AG09309 (cell line): ENCODE measurements at regions not wholly inside any gene's neighbourhood (a gene's known extent, or its start where the extent isn't known, plus 50 kb on each side); places are given as distances from the start of the nearest gene placed in this dataset.

Source experiments
- DNase-seq: peaks from one replicate; pipeline ENCODE4 v3.0.0-alpha.2; 2010; ENCODE audit warnings: low read depth
- H3K4me3 ChIP-seq: 2 replicates; pipeline ENCODE4 v1.5.1; 2011; ENCODE audit warnings: mild to moderate bottlenecking, low read depth, low read length, moderate library complexity; ENCODE audit not compliant: control insufficient read depth
- TF ChIP-seq, protein P1 (sequence below): IDR thresholded peaks from 2 replicates; pipeline ENCODE4 v1.5.1; 2011; ENCODE audit warnings: mild to moderate bottlenecking, low read depth, low read length, inconsistent platforms; ENCODE audit not compliant: insufficient read depth, control insufficient read depth; ENCODE audit errors: missing control alignments

DNA sequence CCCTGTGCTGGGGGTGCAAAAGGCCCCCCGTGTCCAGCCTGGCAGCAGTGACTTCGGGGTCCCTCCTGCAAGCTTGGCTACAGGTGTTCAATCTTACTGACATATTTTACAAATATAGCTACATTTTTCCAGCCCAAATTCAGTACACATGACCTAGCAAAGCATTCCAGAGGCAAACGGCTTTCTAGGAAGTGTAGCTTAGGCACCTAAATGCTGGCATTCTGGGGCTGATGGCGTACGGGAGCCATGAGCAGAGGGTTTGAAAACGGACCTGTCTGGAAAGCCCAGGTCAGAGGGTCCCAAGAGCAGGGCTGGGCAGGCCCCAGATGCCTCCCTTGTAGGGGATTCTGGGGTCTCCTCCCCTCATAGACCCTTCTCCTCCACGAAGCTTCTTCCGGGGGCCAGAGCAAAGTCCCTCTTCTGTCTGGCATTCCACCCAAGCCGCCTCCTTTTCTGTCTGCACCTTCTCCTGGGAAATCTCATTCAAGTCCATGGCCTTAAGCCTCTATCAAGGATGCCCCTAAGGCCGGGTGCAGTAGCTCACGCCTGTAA lies 63.3 kb upstream of the ASAP2 start:
- H3K4me3 ChIP-seq: no peak overlapping the region; the same call in 1 of the 2 replicates
- no peak for DNase-seq
- TF ChIP-seq, protein P1, sequence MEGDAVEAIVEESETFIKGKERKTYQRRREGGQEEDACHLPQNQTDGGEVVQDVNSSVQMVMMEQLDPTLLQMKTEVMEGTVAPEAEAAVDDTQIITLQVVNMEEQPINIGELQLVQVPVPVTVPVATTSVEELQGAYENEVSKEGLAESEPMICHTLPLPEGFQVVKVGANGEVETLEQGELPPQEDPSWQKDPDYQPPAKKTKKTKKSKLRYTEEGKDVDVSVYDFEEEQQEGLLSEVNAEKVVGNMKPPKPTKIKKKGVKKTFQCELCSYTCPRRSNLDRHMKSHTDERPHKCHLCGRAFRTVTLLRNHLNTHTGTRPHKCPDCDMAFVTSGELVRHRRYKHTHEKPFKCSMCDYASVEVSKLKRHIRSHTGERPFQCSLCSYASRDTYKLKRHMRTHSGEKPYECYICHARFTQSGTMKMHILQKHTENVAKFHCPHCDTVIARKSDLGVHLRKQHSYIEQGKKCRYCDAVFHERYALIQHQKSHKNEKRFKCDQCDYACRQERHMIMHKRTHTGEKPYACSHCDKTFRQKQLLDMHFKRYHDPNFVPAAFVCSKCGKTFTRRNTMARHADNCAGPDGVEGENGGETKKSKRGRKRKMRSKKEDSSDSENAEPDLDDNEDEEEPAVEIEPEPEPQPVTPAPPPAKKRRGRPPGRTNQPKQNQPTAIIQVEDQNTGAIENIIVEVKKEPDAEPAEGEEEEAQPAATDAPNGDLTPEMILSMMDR: no peak

DNA sequence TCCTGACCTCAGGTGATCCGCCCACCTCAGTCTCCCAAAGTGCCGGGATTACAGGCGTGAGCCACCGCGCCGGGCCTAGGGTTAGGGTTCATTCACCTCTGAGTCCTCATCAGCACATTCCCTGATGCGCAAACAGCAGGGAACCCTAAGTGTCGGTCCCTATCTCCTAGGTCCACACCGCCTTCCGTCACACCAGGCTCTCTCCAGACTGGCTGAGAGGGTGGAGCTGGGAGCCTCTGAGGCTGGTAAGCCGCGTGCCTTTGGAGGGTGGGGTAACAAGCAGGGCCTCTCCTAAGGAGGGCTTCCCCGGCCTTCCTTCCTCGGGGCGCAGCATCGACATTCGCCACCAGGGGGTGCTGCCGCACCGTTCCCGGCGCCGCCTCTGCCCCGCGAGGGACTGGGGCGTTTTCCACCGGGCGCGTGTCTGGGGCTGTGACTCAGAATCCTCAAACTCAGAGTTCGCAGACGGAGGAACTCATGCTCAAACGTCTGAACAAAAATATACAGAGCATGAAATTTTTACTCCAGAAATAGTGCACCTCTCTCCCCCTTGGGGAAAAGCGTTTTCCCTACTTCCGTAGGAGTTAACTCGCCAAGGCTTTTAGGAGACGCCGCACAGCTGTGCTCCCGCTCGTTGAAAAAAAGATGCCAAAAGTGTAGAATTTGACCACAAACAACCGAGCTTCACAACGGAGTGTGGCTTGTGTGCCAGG lies 63.9 kb upstream of the ASAP2 start:
- peak; percentile 51 for DNase-seq
- peak overlapping the region; percentile 16 for H3K4me3 ChIP-seq

DNA sequence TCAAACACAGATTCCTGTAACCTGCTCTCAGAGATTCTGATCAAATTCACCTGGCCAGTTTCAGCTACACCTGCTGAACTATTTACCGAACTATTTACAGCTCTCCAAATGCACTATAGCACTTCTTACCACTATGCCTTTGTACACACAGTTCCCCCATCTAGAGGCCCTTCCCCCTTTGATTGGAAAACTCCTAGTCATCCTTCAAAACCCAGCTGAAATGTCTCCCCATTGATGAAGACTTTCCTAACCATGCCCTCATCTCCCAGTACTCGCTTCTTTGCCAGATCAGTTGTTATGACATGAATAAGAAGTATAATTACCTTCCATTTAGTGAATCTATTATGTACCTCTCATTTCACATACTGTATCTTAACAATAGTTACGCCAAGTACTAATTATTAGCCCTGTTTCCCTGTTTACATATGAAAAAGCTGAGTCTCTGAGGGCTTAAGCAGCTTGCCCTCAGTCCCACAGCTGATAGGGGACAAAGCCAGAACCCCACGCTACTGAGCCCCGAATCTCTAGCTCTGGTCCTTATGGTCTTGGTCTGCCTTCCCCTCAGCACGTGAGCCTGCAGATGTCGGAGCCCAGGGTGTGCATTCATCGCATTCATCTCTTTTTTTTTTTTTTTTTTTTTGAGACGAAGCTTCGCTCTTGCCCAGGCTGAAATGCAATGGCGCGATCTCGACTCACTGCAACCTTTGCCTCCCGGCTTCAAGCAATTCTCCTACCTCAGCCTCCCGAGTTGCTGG lies 64.7 kb upstream of the ASAP2 start:
- DNase-seq: no peak
- TF ChIP-seq, protein P1: no peak
- H3K4me3 ChIP-seq: no peak overlapping the region

More for the DNA sequence above, 63.9 kb upstream of the ASAP2 start:
- TF ChIP-seq, protein P1: peak; percentile 98

DNA sequence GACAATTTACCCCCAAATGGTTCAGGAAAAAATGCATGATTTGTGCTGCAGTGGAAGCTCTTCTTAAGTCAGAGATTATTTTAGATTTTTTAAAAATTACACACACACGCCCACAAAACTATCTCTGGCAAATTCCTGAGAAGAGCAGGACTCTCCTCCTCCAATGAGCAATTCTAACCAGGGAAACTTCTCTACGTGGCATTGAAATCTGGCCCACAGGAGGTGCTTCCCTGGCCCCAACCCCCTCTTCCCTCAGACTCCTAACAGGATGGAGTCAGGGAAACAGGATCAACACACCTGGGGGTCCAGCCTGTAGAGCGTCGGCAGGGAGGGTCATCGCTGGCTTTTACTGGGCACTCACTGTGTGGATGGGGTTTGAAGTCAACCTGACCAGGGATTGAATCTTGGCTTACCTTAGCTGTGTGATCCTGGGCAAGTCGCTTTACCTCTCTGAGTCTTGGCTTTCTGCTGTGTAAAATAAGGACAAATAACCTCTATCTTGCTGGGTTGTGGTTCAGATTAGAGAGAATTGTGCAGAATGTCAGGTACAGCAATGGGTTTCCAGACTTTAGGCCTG lies 65.4 kb upstream of the ASAP2 start:
- H3K4me3 ChIP-seq: no peak overlapping the region
- no peak for DNase-seq
- TF ChIP-seq, protein P1: no peak

DNA sequence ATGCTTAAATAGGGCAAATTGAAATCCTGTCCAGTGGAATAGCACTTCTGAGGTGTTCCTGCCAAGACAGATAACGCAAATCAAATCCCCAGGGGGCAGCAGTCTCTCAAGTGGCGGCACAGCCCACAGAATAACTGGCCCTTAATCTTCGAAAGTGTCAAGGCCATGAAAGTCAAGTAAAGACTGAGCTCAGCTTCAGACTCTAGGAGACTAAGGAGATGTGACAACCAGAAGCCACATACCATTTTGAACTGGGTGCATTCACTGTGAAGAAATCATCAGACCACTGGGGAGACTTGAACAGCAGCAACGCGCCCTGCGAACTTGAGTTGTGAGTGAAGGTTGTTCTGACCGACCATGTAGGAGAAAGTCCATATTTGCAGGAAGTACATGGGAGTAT lies 66.0 kb upstream of the ASAP2 start:
- DNase-seq: no peak
- TF ChIP-seq, protein P1: no peak
- H3K4me3 ChIP-seq: no peak overlapping the region
